GM18508 (cell line): ENCODE measurements at regions not wholly inside any gene's neighbourhood (a gene's known extent, or its start where the extent isn't known, plus 50 kb on each side); places are given as distances from the start of the nearest gene placed in this dataset.

Experiments
- ATAC-seq: cut with Tn5 transposase; IDR thresholded peaks from one replicate; pipeline ENCODE4 v1.9.1; 2021; ENCODE audit warnings: moderate number of reproducible peaks; ENCODE audit not compliant: insufficient read depth, unreplicated experiment

DNA sequence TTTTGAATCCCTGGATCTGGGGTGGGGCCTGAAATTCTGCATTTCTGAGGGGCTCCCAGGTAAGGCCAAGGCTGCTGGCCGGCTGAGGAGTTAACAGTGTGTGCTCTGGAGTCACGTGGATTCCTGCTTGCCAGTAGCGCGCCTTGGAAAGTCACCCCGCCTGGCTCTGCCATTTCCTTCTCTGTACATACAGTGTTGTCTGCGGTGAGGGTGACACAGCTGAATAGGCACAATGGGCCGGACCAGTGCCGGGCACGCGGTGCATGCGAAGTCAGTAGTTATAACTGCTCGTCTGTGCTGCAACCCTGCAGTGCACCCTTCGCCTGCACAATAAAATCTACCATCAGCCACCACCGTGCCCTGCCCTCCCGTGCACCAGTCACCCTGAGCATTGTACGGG is 68.0 kb upstream of the EEPD1 start:
- no peak for ATAC-seq

DNA sequence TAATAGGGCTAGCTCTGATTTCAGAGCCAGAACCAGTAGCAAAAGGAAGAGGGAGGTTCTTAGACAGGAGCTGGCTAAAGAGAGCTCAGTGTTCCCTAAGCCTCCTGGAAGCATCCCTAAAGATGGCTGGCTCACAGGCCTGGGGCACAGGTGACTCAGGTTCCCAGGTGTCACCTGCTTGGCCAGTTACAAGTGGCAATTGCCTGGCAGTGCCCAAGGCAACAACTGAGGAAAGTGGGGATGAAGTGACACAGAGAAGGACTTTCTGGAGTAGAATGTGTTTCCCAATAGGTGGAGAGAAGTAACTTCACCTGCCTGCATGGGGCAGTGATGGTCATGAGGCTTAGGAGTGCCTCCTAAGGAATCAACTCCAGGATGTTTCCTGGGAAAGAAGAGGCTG is 66.5 kb upstream of the EEPD1 start:
- no peak for ATAC-seq

DNA sequence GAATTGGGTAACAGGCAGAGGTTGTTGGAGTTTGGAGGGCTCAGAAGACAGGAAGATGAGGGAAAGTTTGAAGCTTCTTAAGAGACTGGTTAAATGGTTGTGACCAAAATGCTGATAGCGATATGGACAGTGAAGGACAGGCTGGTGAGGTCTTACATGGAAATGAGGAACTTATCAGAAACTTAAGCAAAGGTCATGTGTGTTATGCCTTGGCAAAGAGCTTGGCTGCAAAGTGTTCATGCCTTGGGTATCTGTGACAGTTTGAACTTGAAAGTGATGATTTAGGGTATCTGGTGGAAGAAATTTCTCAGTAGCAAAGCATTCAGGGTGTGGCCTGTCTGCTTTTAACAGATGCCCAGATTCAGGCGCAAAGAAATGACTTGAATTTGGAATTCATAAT is 64.5 kb upstream of the EEPD1 start:
- no peak for ATAC-seq

DNA sequence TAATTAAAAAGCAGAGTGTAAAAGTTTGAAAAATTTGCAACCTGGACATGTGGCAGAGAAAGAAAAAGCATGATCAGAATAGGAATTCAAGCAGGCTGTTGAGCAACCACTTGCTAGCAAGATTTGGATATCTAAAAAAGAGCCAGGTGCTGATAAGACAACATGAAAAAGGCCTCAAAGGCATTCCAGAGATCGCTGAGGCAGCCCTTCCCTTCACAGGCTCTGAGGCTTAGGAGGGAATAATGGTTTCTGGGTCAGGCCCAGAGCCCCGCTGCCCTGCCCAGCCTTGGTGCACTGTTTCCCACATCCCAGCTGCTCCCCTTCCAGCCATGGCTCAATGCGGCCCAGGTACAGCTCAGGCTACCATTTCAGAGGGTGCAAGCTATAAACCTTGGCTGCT is 64.1 kb upstream of the EEPD1 start:
- ATAC-seq: no peak

DNA sequence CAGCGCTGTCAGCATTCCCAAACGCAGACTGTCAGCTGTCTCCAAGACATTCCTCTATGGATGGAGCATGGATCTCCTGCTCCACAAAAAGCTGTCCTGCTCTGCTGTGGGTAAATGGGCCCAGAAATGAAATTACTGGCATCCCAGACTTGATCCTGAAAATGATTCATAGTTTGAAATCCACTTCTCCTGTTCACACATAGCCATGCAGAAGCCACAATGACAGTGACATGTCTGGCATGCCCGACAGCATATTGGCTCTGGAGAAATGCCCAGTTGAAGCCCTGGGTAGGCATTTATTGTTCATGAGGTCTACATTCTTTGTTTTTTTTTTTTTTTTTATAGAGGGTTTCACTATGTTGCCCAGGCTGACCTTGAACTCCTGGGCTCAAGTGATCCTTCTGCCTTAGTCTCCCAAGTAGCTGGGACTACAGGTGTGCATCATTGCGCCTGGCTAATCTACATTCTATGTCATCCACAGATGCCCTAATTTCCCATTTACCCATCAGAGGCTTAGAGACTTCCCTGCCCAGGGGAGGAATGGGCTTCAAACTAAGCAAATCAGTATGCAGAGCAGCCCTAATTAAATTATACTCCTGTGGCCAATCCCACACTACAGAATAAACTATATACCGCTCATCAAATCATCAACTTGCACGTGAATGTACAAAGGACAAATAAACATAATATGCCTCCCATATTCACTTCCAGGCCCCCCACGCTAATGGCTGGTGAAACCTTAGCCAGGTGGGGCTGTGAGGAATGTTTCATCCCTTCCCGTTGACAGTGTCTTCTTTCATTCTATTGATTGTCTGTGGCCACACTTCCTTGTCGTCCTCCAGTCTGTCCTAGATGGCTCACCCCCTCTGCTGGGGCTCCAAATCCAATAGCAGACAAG is 61.8 kb upstream of the EEPD1 start:
- no peak for ATAC-seq

DNA sequence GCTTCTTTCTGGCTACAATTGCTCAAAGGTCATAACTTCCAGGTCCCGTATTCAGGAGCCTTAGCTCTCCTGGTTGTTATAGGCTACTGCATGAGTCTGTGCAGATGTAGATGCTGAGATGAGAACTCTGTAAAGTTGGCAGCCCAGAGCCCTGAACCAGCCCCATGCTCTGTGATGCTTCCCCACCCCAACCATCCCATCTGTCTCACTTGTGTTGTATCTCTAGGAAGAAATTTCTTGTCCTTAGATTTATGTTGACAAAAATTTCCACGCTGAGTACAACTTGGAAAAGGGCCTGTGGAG is 61.2 kb upstream of the EEPD1 start:
- ATAC-seq: no peak

DNA sequence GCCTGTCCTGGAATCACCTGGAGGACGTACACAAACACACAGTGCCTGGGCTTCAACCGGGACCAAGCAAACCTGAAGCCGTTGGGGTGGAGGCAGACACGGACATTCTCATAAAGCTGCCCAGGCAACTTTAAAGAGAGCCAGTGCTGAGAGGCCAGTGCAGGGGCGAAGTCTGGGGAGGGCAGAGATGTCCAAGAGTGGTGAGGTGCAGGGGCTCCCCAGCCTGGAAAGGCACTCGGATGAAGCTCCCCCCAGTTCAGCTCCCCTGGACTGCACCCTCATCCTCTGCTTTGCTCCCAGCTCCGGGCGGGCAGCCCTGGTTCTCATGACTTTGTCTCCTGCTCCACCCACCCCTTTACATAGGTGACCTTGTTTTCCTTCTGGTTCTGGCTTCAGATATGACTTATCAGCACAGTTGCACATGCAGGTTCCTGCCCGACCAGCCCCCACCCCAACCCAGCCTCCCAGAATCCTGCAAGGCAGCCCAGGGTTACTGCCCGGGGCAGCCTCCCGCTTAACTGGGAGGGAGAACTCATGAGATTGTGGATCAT is 60.8 kb upstream of the EEPD1 start:
- no peak for ATAC-seq

DNA sequence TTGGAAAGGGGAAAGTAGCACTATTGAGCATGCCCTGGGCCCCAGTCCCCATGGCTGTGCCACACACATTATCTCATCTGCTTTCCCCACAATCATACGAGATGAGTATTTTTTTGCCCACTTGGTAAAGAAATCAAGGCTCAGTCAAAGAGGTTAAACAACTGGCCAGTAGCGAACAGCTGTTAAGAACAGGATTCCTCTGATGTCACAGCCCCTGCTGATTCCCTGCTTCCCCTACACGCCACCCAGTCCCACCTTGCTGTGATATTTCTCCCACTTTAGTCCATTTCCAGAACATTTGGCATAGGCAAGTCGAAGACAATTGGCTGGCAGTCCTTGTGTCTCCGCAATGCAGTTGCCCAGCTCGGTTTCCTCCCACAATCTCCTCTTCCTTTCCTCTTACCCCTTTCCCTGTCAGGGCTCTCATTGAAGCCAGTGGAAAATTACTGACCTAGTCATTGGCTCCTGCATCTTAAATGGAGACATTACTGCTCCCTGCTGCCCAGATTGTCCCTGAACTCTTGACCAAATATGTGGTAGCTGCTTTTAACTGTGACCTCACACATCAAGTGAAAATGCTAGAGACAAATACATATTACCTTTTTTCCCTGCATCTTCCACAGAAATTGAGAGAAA is 56.5 kb upstream of the EEPD1 start:
- ATAC-seq: no peak

DNA sequence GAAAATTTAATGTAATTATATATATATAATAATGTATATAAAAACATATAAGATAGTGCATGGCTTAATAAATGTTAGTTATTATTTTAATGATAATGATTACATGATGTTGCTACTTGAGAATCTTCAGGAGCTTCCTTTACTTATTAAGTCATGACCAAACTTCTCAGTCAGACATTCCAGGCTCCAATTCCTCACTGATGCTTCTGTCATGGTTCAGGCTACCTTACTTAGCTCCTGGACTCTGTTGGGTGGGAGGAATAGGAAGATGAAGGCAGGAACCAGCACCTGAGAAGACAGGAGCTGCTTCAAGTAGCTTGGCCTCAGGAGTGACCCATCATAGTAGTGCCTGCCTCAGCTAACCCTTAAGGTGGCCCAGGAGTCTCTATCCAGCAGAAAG is 55.0 kb upstream of the EEPD1 start:
- ATAC-seq: no peak

DNA sequence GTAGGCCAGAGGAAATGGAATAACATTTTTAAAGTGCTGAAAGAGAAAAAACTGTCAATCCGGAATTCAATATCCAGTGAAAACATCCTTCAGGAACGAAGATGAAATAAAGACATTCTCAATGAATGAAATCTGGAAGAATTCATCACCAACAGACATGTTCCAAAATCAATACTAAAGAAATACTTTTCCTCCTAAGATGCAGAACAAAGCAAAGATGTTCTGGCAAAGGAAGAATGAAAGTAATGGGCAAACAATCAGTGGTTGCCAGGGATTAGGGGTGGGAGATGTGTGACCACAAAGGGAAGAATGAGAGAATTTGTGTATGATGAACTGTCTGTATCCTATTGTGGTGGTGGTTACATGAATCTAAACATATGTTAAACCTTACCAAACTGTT is 52.8 kb upstream of the EEPD1 start:
- no peak for ATAC-seq

DNA sequence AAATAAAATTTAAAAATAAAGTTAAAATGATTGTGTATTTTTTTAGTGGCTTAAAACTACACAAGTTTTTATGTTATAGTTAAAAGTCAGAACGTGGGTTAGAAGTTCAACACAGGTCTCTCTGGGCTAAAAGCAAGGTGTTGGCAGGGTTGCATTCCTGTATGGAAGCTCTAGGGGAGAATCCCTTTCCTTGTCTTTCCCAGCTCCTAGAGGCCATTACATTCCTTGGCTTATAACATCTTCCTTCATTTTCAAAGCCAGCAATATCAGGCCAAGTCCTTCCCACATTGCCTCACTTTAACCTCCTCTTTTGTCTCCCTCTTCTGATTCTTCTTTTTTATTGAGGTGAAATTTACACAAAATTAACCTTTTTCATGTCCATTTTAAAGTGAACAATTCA is 52.4 kb upstream of the EEPD1 start:
- ATAC-seq: no peak
